AG10803 (cell line): ENCODE measurements at regions not wholly inside any gene's neighbourhood (a gene's known extent, or its start where the extent isn't known, plus 50 kb on each side); places are given as distances from the start of the nearest gene placed in this dataset.

Experiments used
- DNase-seq: peaks from one replicate; pipeline ENCODE4 v3.0.0; 2010; ENCODE audit warnings: low read depth
- H3K4me3 ChIP-seq: 2 replicates; pipeline ENCODE4 v1.5.1; 2011; ENCODE audit warnings: mild to moderate bottlenecking, low read length, control low read depth
- CTCF ChIP-seq: conservative IDR thresholded peaks from 2 replicates; pipeline ENCODE4 v1.5.1; 2011; ENCODE audit warnings: mild to moderate bottlenecking, low read length, control low read depth, inconsistent platforms

GRCh38 chr3:69588170-69588569, 151.1 kb upstream of the MITF start:
- H3K4me3 ChIP-seq = no peak overlapping the region
- no peak for TF ChIP-seq CTCF
- no peak for DNase-seq

GRCh38 chr3:69585472-69585871, 153.8 kb upstream of the MITF start:
- no peak for TF ChIP-seq CTCF
- no peak for DNase-seq
- H3K4me3 ChIP-seq = no peak overlapping the region

- no peak for DNase-seq
- H3K4me3 ChIP-seq = no peak overlapping the region
- TF ChIP-seq CTCF = no peak
Measured at GRCh38 chr3:69582044-69582443, 157.2 kb upstream of the MITF start.

GRCh38 chr3:69579306-69580041, 159.8 kb upstream of the MITF start:
- no peak overlapping the region for H3K4me3 ChIP-seq
- TF ChIP-seq CTCF = no peak
- DNase-seq = no peak

- TF ChIP-seq CTCF = no peak
- no peak for DNase-seq
- H3K4me3 ChIP-seq = no peak overlapping the region
Measured at GRCh38 chr3:69569520-69569919, 169.7 kb upstream of the MITF start.

GRCh38 chr3:69568951-69569350, 170.3 kb upstream of the MITF start:
- no peak for DNase-seq
- no peak overlapping the region for H3K4me3 ChIP-seq
- TF ChIP-seq CTCF = no peak

GRCh38 chr3:69568458-69568857, 170.8 kb upstream of the MITF start:
- no peak overlapping the region for H3K4me3 ChIP-seq
- DNase-seq = peak; percentile 3
- TF ChIP-seq CTCF = no peak
